Tibial artery (tissue), 4 donors: ENCODE measurements at regions not wholly inside any gene's neighbourhood (a gene's known extent, or its start where the extent isn't known, plus 50 kb on each side); places are given as distances from the start of the nearest gene placed in this dataset.

ENCODE experiments used
- DNase-seq, 2 donors: peaks; one replicate each; pipeline ENCODE4 v3.0.0-alpha.2; 2019
- H3K27ac ChIP-seq, 2 donors: fragments of 200-600 bp; sonication (generic) in 1 of 2; 1 replicate in 1 of 2; 2 replicates in 1 of 2; pipeline ENCODE4 v1.5.1; 2018 to 2019; ENCODE audit warnings: mild to moderate bottlenecking in 1 of 2
- H3K27me3 ChIP-seq, 2 donors: fragments of 200-600 bp; sonication (generic) in 1 of 2; one replicate each; pipeline versions ENCODE4 v1.5.1 to v1.6.0; 2016 to 2019
- H3K36me3 ChIP-seq, 3 donors: fragments of 200-600 bp; sonication (generic) in 2 of 3; one replicate each; pipeline ENCODE4 v1.5.1; 2016 to 2019; ENCODE audit warnings: mild to moderate bottlenecking in 2 of 3
- H3K4me1 ChIP-seq, 4 donors: fragments of 200-600 bp; sonication (generic) in 2 of 4; 1 replicate in 3 of 4; 2 replicates in 1 of 4; pipeline ENCODE4 v1.5.1; 2016 to 2019
- H3K4me3 ChIP-seq, 2 donors: fragments of 200-600 bp; sonication (generic) in 1 of 2; 1 replicate in 1 of 2; 2 replicates in 1 of 2; pipeline ENCODE4 v1.5.1; 2018 to 2019; ENCODE audit warnings: mild to moderate bottlenecking in 2 of 2
- H3K9me3 ChIP-seq, 3 donors: fragments of 200-600 bp; sonication (generic) in 1 of 3; one replicate each; pipeline ENCODE4 v1.5.1; 2016 to 2019
- intact Hi-C: fragments of 100-400 bp; cut with DNase I; formaldehyde crosslinking; loops from one replicate; pipeline ENCODE4 v1.15.0; 2023; ENCODE audit warnings: low total_unique reads
- TF ChIP-seq, protein P1 (sequence below), 2 experiments: fragments of 200-600 bp in 1 of 2; fragments of 450-650 bp in 1 of 2; IDR thresholded peaks; one replicate each; pipeline ENCODE4 v1.5.1; 2017 to 2019; ENCODE audit warnings: antibody characterized with exemption in 2 of 2, mild to moderate bottlenecking in 1 of 2, moderate library complexity in 1 of 2

DNA sequence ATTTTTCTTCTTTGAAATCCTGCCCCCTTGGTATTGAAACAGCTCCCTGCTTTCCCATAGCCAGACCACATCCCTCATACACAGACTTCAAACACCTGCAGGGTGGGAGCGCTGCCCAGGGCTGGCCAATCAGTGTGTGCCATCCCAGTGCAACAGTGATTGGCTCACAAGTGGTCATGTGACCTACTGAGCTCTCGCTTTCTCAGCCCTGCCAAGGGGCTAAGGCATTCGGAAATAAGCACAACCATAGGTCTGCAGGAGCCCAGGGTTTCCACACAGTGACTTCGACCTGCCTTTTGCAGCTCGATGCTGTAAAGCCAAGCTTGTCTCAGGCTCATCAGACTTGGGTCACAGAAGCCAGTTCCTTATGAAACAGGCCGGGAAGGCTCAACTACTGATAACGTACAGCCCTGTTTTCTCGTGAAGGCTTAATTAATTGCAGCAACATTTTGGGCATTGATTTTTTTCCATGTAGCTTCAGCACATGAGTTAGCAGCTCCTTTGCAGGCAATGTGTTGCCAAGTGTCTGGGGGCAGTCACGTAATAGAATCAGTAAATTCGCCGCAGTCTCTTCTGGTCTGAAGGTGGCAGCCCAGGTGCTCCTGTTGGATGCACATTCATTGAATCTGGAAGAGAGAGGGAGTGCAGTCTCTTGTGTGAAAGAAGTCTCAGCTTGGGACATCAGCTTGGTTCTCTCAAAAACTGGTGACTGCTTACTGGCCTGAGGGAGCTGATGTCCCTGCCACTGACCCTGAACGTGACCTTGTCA lies 1091.8 kb downstream of the AACS start:
- no peaks in the 10 kb centered on the region for H3K4me1 ChIP-seq
- DNase-seq: no peak
- H3K4me3 ChIP-seq: no peak overlapping the region
- H3K9me3 ChIP-seq: no peaks in the 10 kb centered on the region
- H3K27me3 ChIP-seq: no peaks in the 10 kb centered on the region
- intact Hi-C loops: no loop called here
- no peaks in the 10 kb centered on the region for H3K36me3 ChIP-seq
- TF ChIP-seq, protein P1, sequence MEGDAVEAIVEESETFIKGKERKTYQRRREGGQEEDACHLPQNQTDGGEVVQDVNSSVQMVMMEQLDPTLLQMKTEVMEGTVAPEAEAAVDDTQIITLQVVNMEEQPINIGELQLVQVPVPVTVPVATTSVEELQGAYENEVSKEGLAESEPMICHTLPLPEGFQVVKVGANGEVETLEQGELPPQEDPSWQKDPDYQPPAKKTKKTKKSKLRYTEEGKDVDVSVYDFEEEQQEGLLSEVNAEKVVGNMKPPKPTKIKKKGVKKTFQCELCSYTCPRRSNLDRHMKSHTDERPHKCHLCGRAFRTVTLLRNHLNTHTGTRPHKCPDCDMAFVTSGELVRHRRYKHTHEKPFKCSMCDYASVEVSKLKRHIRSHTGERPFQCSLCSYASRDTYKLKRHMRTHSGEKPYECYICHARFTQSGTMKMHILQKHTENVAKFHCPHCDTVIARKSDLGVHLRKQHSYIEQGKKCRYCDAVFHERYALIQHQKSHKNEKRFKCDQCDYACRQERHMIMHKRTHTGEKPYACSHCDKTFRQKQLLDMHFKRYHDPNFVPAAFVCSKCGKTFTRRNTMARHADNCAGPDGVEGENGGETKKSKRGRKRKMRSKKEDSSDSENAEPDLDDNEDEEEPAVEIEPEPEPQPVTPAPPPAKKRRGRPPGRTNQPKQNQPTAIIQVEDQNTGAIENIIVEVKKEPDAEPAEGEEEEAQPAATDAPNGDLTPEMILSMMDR (IDR thresholded peaks at IDR 0.05): no peak
- H3K27ac ChIP-seq: no peak overlapping the region

DNA sequence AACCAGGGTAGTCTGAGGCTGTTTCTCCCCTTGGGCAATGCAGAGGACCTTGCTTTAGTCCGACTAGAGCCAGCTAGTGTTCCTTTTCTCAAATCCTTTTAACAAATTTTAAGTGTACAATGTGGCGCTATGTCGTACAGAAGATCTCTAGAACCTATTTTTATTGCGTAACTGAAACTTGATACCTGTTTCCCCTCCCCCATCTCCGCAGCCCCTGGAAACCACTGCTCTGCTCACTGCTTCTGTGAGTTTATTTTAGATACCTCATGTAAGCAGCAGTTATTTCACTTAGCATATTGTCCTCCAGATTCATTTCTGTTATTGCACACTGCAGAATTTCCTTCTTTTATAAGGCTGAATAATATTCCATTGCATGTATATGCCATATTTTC lies 1092.3 kb downstream of the AACS start:
- Histone ChIP-seq H3K27ac (no peak overlapping the region), H3K27me3 (no peaks in the 10 kb centered on the region), H3K36me3 (no peaks in the 10 kb centered on the region), H3K4me3 (no peak overlapping the region), H3K4me1 (no peaks in the 10 kb centered on the region), H3K9me3 (peaks cover 0 to 4% (median 0%) of the 10 kb centered on the region in 3 donors)
- DNase-seq: no peak
- TF ChIP-seq, protein P1 (IDR thresholded peaks at IDR 0.05): no peak
- intact Hi-C loops: no loop called here

DNA sequence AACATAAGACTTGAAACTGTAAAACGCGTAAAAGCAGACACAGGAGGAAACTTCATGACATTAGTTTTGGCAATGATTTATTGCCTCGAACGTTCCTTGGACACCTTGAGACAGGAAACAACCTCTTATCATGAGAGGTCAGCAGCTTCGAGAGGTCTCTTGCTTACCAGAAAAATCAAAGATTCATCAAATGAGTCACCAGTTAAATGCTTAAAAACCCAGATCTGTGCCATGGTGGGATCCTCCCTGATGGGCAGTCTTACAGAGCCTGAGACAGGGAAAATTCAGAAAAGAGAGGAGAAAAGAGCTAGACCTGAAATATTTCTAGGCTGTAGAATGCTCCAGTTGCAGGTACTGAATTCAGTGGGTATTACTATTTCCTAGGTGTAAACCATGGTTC lies 1093.9 kb downstream of the AACS start:
- intact Hi-C loops: no loop called here
- Histone ChIP-seq H3K4me3 (no peak overlapping the region), H3K27me3 (no peaks in the 10 kb centered on the region), H3K4me1 (no peaks in the 10 kb centered on the region), H3K9me3 (peaks cover 0 to 4% (median 0%) of the 10 kb centered on the region in 3 donors), H3K36me3 (no peaks in the 10 kb centered on the region), H3K27ac (no peak overlapping the region)
- no peak for DNase-seq
- TF ChIP-seq, protein P1 (IDR thresholded peaks at IDR 0.05): no peak

DNA sequence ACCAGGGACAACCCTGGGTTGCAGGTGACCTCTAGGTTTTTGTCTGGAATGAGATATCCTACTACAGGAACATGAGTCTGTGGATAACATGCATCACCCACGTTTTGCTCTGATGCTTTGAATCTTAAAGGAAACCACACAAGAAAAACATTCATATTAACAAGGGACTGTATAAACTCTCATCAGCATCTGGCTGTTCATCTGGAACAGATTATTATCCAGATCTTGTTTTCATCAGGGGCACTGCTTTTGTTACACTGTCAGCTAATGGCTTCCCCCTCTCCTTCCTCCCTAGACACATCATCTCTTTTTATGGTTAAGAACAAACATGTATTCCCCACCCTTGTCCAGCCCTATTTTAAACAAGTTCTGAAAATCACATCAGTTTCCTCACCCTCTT lies 1095.7 kb downstream of the AACS start:
- no peak for DNase-seq
- no peaks in the 10 kb centered on the region for H3K27me3 ChIP-seq
- no peaks in the 10 kb centered on the region for H3K4me1 ChIP-seq
- H3K4me3 ChIP-seq: no peak overlapping the region
- no peaks in the 10 kb centered on the region for H3K36me3 ChIP-seq
- TF ChIP-seq, protein P1 (IDR thresholded peaks at IDR 0.05): no peak
- no peak overlapping the region for H3K27ac ChIP-seq
- intact Hi-C loops: no loop called here
- H3K9me3 ChIP-seq: peaks cover 0 to 4% (median 0%) of the 10 kb centered on the region in 3 donors

DNA sequence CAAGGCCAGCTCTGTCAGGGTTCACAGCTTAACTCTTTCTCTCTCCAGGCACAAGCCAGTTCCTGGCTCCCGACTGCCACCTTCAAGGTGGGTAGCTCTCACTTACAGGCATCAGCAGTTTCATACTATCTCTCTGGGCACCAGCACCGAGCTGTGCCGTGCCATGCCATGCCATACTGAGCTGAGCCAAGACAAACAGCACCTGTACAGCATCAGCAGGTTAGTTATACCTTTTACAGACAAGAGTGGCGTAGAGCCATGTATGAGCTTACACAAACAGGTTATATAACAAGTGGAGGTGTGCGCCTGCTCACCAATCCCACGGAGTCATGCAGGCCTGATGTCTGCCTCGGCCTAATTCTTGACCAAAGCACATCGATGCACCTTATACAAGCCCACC lies 1098.7 kb downstream of the AACS start:
- Histone ChIP-seq H3K27me3 (no peaks in the 10 kb centered on the region), H3K9me3 (peaks cover 0 to 4% (median 0%) of the 10 kb centered on the region in 3 donors), H3K36me3 (no peaks in the 10 kb centered on the region), H3K4me1 (no peaks in the 10 kb centered on the region), H3K27ac (no peak overlapping the region), H3K4me3 (no peak overlapping the region)
- DNase-seq: no peak
- TF ChIP-seq, protein P1 (IDR thresholded peaks at IDR 0.05): no peak
- intact Hi-C loops: no loop called here
